ENCODE measurements at regions not wholly inside any gene's neighbourhood (a gene's known extent, or its start where the extent isn't known, plus 50 kb on each side); places are given as distances from the start of the nearest gene placed in this dataset.
"Not testable (repeated sequence)": the region's sequence is repeated elsewhere in the genome, so short reads cannot be mapped to it uniquely, and the experiment has no call there.

- TF ChIP-seq, protein P1, sequence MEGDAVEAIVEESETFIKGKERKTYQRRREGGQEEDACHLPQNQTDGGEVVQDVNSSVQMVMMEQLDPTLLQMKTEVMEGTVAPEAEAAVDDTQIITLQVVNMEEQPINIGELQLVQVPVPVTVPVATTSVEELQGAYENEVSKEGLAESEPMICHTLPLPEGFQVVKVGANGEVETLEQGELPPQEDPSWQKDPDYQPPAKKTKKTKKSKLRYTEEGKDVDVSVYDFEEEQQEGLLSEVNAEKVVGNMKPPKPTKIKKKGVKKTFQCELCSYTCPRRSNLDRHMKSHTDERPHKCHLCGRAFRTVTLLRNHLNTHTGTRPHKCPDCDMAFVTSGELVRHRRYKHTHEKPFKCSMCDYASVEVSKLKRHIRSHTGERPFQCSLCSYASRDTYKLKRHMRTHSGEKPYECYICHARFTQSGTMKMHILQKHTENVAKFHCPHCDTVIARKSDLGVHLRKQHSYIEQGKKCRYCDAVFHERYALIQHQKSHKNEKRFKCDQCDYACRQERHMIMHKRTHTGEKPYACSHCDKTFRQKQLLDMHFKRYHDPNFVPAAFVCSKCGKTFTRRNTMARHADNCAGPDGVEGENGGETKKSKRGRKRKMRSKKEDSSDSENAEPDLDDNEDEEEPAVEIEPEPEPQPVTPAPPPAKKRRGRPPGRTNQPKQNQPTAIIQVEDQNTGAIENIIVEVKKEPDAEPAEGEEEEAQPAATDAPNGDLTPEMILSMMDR (IDR thresholded peaks at IDR 0.05; ENCODE audit: control extremely low read depth, extremely low read depth) = no peak
- Histone ChIP-seq H3K9ac (ENCODE audit: insufficient read depth in 1 of 2, low read length in 2 of 2) (no peak overlapping the region), H3K27me3 (ENCODE audit: control insufficient read depth in 3 of 3, insufficient read depth in 3 of 3, low read length in 2 of 3) (no peaks in the 10 kb centered on the region), H3K36me3 (ENCODE audit: control insufficient read depth in 4 of 4, insufficient read depth in 4 of 4, low read length in 4 of 4) (peaks cover 0 to 2% (median 0%) of the 10 kb centered on the region in 4 donors), H3K4me3 (no peak overlapping the region), H3K9me3 (ENCODE audit: control insufficient read depth in 4 of 4, insufficient read depth in 3 of 4, low read length in 3 of 4) (no peaks in the 10 kb centered on the region), H3K27ac (ENCODE audit: low read depth in 1 of 2, low read length in 1 of 2) (no peak overlapping the region), H3K4me1 (ENCODE audit: control insufficient read depth in 5 of 5, insufficient read depth in 5 of 5, low read length in 5 of 5) (no peaks in the 10 kb centered on the region)
- WGBS, 2 donors = 72 to 86% methylated on average over 5 of the region's 5 CpGs
- ATAC-seq (ENCODE audit: insufficient read depth, low FRiP score) = no peak
- DNase-seq = no peak
Measured at GRCh38 chr21:28852706-28853105, 140.0 kb downstream of the LTN1 start.

GRCh38 chr21:28851645-28852044 lies 141.0 kb downstream of the LTN1 start:
- H3K4me1 ChIP-seq (ENCODE audit: control insufficient read depth in 5 of 5, insufficient read depth in 5 of 5, low read length in 5 of 5) = no peaks in the 10 kb centered on the region
- DNase-seq (no peak), ATAC-seq (ENCODE audit: insufficient read depth, low FRiP score) (no peak)
- H3K4me3 ChIP-seq = no peak overlapping the region
- H3K27ac ChIP-seq (ENCODE audit: low read depth in 1 of 2, low read length in 1 of 2) = no peak overlapping the region
- no peak overlapping the region for H3K9ac ChIP-seq (ENCODE audit: insufficient read depth in 1 of 2, low read length in 2 of 2)
- H3K27me3 ChIP-seq (ENCODE audit: control insufficient read depth in 3 of 3, insufficient read depth in 3 of 3, low read length in 2 of 3) = no peaks in the 10 kb centered on the region
- WGBS, 2 donors = 91 to 92% methylated on average over 1 of the region's 1 CpG
- H3K9me3 ChIP-seq (ENCODE audit: control insufficient read depth in 4 of 4, insufficient read depth in 3 of 4, low read length in 3 of 4) = no peaks in the 10 kb centered on the region
- peaks cover 0 to 2% (median 0%) of the 10 kb centered on the region in 4 donors for H3K36me3 ChIP-seq (ENCODE audit: control insufficient read depth in 4 of 4, insufficient read depth in 4 of 4, low read length in 4 of 4)
- TF ChIP-seq, protein P1 (IDR thresholded peaks at IDR 0.05; ENCODE audit: control extremely low read depth, extremely low read depth) = no peak

GRCh38 chr21:28839237-28839636 lies 153.4 kb downstream of the LTN1 start:
- DNase-seq; H3K27ac ChIP-seq (ENCODE audit: low read depth in 1 of 2, low read length in 1 of 2); H3K4me3 ChIP-seq; ATAC-seq (ENCODE audit: insufficient read depth, low FRiP score); H3K4me1 ChIP-seq (ENCODE audit: control insufficient read depth in 5 of 5, insufficient read depth in 5 of 5, low read length in 5 of 5); H3K36me3 ChIP-seq (ENCODE audit: control insufficient read depth in 4 of 4, insufficient read depth in 4 of 4, low read length in 4 of 4); H3K27me3 ChIP-seq (ENCODE audit: control insufficient read depth in 3 of 3, insufficient read depth in 3 of 3, low read length in 2 of 3); H3K9me3 ChIP-seq (ENCODE audit: control insufficient read depth in 4 of 4, insufficient read depth in 3 of 4, low read length in 3 of 4); H3K9ac ChIP-seq (ENCODE audit: insufficient read depth in 1 of 2, low read length in 2 of 2): not testable (repeated sequence)
- WGBS, 2 donors = 77 to 84% methylated on average over 1 of the region's 1 CpG

GRCh38 chr21:28837426-28837825 lies 155.3 kb downstream of the LTN1 start:
- not testable (repeated sequence) for H3K4me1 ChIP-seq (ENCODE audit: control insufficient read depth in 5 of 5, insufficient read depth in 5 of 5, low read length in 5 of 5); H3K36me3 ChIP-seq (ENCODE audit: control insufficient read depth in 4 of 4, insufficient read depth in 4 of 4, low read length in 4 of 4); H3K9me3 ChIP-seq (ENCODE audit: control insufficient read depth in 4 of 4, insufficient read depth in 3 of 4, low read length in 3 of 4); H3K9ac ChIP-seq (ENCODE audit: insufficient read depth in 1 of 2, low read length in 2 of 2); H3K27ac ChIP-seq (ENCODE audit: low read depth in 1 of 2, low read length in 1 of 2); H3K27me3 ChIP-seq (ENCODE audit: control insufficient read depth in 3 of 3, insufficient read depth in 3 of 3, low read length in 2 of 3); ATAC-seq (ENCODE audit: insufficient read depth, low FRiP score); H3K4me3 ChIP-seq; DNase-seq
- 69 to 77% methylated on average over 1 of the region's 1 CpG for WGBS, 2 donors

- 92 to 97% methylated on average over 1 of the region's 1 CpG for WGBS, 2 donors
- not testable (repeated sequence) for H3K9ac ChIP-seq (ENCODE audit: insufficient read depth in 1 of 2, low read length in 2 of 2); H3K27ac ChIP-seq (ENCODE audit: low read depth in 1 of 2, low read length in 1 of 2); DNase-seq; H3K27me3 ChIP-seq (ENCODE audit: control insufficient read depth in 3 of 3, insufficient read depth in 3 of 3, low read length in 2 of 3); H3K4me3 ChIP-seq; ATAC-seq (ENCODE audit: insufficient read depth, low FRiP score); H3K36me3 ChIP-seq (ENCODE audit: control insufficient read depth in 4 of 4, insufficient read depth in 4 of 4, low read length in 4 of 4); H3K4me1 ChIP-seq (ENCODE audit: control insufficient read depth in 5 of 5, insufficient read depth in 5 of 5, low read length in 5 of 5); H3K9me3 ChIP-seq (ENCODE audit: control insufficient read depth in 4 of 4, insufficient read depth in 3 of 4, low read length in 3 of 4)
Measured at GRCh38 chr21:28836588-28836987, 156.1 kb downstream of the LTN1 start.

All from lung (tissue), 11 donors.